HG02588 (cell line): ENCODE measurements at regions not wholly inside any gene's neighbourhood (a gene's known extent, or its start where the extent isn't known, plus 50 kb on each side); places are given as distances from the start of the nearest gene placed in this dataset.

Experiments used
- ATAC-seq: cut with Tn5 transposase; IDR thresholded peaks from one replicate; pipeline ENCODE4 v1.9.1; 2021; ENCODE audit warnings: mild to moderate bottlenecking, moderate library complexity; ENCODE audit not compliant: unreplicated experiment

- no peak for ATAC-seq
Observed at GRCh38 chr12:45622210-45622937, 107.1 kb upstream of the ARID2 start.

GRCh38 chr12:45623221-45623620 lies 106.3 kb upstream of the ARID2 start:
- no peak for ATAC-seq

GRCh38 chr12:45623940-45624339 lies 105.6 kb upstream of the ARID2 start:
- ATAC-seq = no peak

DNA sequence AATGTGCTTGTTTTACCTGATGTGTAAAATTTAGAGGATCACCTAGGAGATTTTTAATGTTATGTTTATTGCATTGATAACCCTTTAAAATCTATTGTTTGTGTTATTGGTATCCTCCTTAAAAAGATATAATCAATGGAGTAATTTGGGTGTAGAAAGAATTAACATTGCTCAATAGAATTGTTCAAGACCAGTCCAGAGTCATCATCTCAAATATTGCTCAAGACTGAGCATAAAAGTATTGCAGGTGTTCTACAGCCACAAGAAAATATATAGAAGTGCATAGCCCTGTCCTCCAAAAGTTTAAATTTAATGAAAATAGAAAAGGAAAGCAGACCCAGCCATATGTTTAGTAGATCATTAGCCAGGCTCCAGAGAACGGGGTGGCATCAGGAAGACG lies 102.5 kb upstream of the ARID2 start:
- ATAC-seq = no peak

- no peak for ATAC-seq
Observed at GRCh38 chr12:45627407-45628069, 102.0 kb upstream of the ARID2 start.

GRCh38 chr12:45629292-45629691 lies 100.2 kb upstream of the ARID2 start:
- no peak for ATAC-seq

DNA sequence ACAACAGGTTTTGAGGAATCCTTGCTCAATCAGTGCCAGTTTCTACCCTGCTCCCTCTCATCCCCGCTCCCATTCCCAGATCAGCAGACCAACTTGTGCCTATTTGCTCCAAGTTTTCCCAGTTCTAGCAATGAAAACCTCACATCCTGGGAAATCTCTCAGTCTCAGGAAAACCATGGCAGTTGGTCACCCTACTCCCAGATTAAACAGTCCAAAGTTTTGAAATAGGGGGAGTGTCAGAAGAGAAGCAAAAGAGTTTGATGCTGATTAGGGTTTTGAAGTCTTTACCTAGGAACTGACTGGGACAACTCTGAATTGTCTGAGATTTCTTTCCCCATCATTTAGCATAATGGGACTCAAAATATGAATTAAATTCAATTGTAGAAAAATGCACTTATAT lies 95.8 kb upstream of the ARID2 start:
- no peak for ATAC-seq

GRCh38 chr12:45634273-45634917 lies 95.1 kb upstream of the ARID2 start:
- peak; percentile 74 for ATAC-seq

DNA sequence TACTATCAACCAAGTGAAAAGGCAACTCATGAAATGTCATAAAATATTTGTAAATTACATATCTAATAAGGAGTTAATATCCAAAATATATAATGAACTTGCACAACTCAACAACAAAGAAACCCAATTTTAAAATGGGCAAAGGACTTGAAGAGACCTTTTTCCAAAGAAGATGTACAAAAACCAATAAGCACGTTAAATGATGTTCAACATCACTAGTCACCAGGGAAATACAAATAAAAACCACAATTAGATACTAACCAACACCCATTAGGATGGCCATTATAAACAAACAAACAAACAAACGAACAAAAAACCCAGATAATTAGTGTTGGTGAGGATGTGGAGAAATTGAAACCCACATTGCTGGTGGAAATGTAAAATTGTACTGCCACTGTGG lies 92.3 kb upstream of the ARID2 start:
- no peak for ATAC-seq

DNA sequence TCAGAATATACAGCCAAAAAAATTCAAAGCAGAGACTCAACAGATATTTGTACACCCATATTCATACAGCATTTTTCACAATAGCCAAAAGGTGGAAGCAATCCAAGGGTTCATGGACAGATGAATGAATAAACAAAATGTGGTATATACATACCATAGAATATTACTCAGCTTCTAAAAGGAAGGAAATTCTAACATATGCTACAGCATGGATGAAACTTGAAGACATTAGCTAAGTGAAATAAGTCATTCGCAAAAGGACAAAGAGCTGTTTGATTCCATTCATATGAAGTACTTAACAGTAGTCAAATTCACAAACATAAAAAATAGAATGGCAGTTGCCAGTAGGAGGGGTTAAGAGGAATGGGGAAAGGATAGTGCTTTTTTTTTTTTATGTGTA lies 91.8 kb upstream of the ARID2 start:
- no peak for ATAC-seq

DNA sequence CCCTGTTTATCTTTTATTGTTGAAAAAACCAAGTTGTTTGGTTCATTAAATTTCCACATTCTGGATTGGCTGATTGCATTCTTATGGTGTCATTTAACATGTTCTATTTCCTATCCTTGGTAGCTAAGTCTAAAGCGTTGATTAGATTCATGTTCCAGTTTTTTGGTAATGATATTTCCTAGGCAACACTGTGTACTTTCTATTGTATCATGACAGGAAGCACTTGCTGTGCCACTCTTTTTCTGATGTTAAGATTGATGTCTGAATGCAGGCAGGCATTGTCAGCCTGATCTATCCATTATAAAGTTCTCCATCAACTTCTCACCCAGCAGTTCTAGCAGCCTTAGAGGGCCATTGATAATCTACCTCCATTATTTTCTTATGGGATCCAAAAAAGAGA lies 91.1 kb upstream of the ARID2 start:
- no peak for ATAC-seq

DNA sequence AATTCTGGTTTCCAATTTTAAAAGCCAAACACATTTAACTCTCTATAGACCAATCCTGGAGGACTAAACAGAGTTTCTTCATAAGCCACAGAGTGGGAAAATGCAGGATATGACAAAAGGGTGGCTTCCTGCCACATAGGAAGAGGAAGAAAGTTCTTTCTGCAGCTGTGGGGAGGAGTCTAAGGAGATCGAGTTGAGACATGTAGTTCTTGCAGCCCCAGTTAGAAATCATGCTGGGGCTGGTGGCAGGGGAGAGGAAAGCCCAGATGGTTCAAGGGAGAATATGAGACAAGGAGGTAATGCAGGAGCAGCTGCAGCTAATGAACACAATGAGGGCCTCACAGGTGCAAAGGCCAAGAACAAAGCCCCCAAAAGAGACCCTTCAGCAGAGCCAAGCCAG lies 85.0 kb upstream of the ARID2 start:
- ATAC-seq = no peak

- ATAC-seq = no peak
Observed at GRCh38 chr12:45646851-45647581, 82.5 kb upstream of the ARID2 start.

- ATAC-seq = no peak
Observed at GRCh38 chr12:45648070-45648469, 81.4 kb upstream of the ARID2 start.

DNA sequence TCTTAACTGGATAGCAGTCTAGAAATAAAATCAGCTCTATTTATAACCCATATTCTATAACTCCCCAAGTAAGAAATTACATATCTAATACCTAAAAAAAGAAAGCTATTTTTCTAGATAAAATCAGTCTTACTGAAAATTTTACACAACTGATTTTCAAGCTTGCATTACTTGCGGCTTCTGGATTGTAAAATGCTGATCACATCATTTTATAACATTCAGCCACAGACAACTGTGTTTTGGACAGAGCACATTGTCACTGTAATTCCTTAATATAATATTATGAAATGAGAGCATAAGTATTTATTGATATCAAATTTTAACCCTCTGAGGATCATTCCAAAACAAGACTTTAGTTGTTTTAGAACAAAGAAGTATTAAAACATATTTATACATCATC lies 78.5 kb upstream of the ARID2 start:
- no peak for ATAC-seq

DNA sequence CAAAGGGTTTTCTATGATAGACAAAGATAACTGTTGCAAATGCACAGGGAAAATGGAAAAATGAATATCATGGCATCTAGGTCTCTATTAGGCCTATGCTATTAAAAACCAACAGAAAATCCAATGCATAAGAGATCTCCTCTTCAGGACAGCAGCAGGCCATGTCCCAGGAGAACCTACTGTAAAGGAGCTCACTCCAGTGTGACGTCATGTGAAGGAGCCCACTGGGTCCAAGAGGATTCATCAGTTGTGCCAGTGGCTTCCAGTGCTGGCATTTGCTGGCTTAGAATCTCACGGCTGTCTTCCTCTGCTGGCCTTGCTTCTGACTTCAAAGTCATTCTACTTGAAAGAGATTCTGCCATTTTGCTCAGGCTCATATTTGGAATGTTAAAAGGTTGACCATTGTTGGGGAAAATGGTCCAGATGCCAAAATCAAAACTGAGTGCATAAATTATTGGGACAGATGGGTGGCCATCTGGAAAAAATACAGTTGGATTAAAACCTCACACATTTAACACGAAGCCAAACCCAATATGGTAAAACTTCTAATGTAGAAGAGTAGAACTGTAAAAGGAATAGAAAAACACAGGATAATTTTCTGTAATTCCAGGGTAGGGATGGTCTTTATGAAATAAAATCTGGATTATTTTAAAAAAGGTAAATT lies 75.4 kb upstream of the ARID2 start:
- ATAC-seq = no peak

DNA sequence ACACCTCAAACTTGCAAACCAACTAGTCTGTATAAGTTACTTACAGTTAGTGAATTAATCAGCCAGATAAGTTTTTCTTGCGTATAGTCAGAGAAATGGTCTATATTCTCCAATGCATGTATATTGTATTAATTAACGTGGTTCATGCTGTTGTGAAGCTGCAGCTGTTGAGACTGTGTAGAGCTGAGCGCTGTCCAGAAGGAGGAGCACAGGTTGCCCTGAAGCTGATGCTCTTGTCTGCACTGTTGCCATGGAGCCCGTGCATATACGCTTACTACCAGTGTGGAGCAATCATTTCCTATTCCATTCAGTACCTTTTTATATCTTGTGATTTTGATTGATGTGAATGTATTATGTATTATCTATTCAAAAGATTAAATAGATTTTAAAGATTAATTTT lies 74.3 kb upstream of the ARID2 start:
- ATAC-seq = no peak

GRCh38 chr12:45655743-45656142 lies 73.8 kb upstream of the ARID2 start:
- no peak for ATAC-seq

- no peak for ATAC-seq
Observed at GRCh38 chr12:45658020-45658419, 71.5 kb upstream of the ARID2 start.

GRCh38 chr12:45660330-45660729 lies 69.2 kb upstream of the ARID2 start:
- no peak for ATAC-seq

DNA sequence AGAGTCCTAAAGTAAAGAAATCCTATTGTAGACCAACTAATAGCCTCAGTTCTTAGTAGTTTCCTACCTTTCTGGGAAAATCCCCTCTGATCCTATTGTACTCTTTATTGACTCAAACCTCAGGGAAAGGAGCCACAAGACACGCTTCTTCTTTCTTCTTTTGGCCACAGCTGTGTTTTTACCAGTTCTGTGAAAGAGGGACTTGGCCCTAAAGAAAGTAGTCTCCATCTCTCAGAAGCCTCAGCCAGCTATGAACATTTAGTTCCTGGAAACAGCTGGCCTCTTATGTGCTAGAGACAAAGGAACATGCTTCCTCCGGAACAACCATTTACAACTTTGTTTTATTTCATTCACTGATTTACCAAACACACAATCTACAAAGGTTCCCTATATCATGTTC lies 66.1 kb upstream of the ARID2 start:
- ATAC-seq = no peak
